Stomach (tissue), 4 donors: ENCODE measurements at regions not wholly inside any gene's neighbourhood (a gene's known extent, or its start where the extent isn't known, plus 50 kb on each side); places are given as distances from the start of the nearest gene placed in this dataset.

ENCODE experiments used
- CTCF ChIP-seq, 7 experiments: fragments of 450-650 bp in 4 of 7; fragments of 200-600 bp in 3 of 7; sonication (generic) in 3 of 7; IDR thresholded peaks; one replicate each; pipeline ENCODE4 v1.5.1; 2016 to 2019; ENCODE audit warnings: antibody characterized with exemption in 7 of 7, control low read depth in 2 of 7, mild to moderate bottlenecking in 1 of 7
- EP300 ChIP-seq: sonication (generic); formaldehyde crosslinking; IDR thresholded peaks from one replicate; pipeline ENCODE4 v1.6.1; 2017; ENCODE audit warnings: antibody characterized with exemption
- POLR2A ChIP-seq, 4 donors: fragments of 450-650 bp; IDR thresholded peaks; one replicate each; pipeline ENCODE4 v1.6.1; 2016; ENCODE audit warnings: antibody characterized with exemption in 4 of 4, control low read depth in 2 of 4, mild to moderate bottlenecking in 1 of 4, moderate library complexity in 1 of 4
- POLR2AphosphoS5 ChIP-seq, 3 donors: sonication (generic); formaldehyde crosslinking; IDR thresholded peaks; one replicate each; pipeline ENCODE4 v1.6.1; 2016; ENCODE audit warnings: antibody characterized with exemption in 3 of 3

- no peak for TF ChIP-seq CTCF (IDR thresholded peaks at IDR 0.05)
- TF ChIP-seq POLR2A (IDR thresholded peaks at IDR 0.05), result no peak
- TF ChIP-seq POLR2AphosphoS5 (IDR thresholded peaks at IDR 0.05), result no peak
- TF ChIP-seq EP300, result no peak
Measured at GRCh38 chr1:187933562-187934419, 1105.0 kb downstream of the PLA2G4A start.
